Pancreas (tissue), 10 donors: ENCODE measurements at regions not wholly inside any gene's neighbourhood (a gene's known extent, or its start where the extent isn't known, plus 50 kb on each side); places are given as distances from the start of the nearest gene placed in this dataset.

ENCODE experiments used
- ATAC-seq, 4 donors: fragments of 200-7000 bp; cut with Tn5 transposase; one replicate each; pipeline versions ENCODE4 v1.8.0 to v1.9.1; 2020; ENCODE audit warnings: mild to moderate bottlenecking in 4 of 4, moderate library complexity in 4 of 4
- DNase-seq, 6 donors: peaks; one replicate each; pipeline ENCODE4 v3.0.0-alpha.2; 2020
- FAIRE-seq: peaks from 2 replicates; lab custom pipeline; 2012; peaks lifted over from hg19 to GRCh38; lab: Jason Lieb, UNC
- H3K27ac ChIP-seq, 4 donors: fragments of 200-600 bp; sonication (generic); 1 replicate in 3 of 4; 2 replicates in 1 of 4; pipeline versions ENCODE4 v1.5.0 to v1.8.0; 2020
- H3K27me3 ChIP-seq, 4 donors: fragments of 200-600 bp; one replicate each; pipeline ENCODE4 v1.8.0; 2021
- H3K36me3 ChIP-seq, 3 donors: fragments of 200-600 bp; sonication (generic) in 1 of 3; one replicate each; pipeline versions ENCODE4 v1.5.0 to v1.8.0; 2020 to 2021
- H3K4me1 ChIP-seq, 3 donors: fragments of 200-600 bp; one replicate each; pipeline ENCODE4 v1.8.0; 2021
- H3K4me3 ChIP-seq, 4 donors: fragments of 200-600 bp; sonication (generic) in 2 of 4; one replicate each; pipeline versions ENCODE4 v1.5.0 to v1.8.0; 2020 to 2021
- H3K9me3 ChIP-seq, 4 donors: fragments of 200-600 bp; one replicate each; pipeline ENCODE4 v1.8.0; 2021
- WGBS, 2 donors: extraction: QIAGEN DNeasy Blood & Tissue Kit; methylation state at CpG; one replicate each; pipeline ENCODE4 v1.1.7; 2013; 5-methylcytosine and 5-hydroxymethylcytosine counted together
- intact Hi-C, 3 donors: fragments of 100-400 bp; cut with DNase I; formaldehyde crosslinking; loops; one replicate each; pipeline versions ENCODE4 v1.11.1 to v1.14.2; 2022
- TF ChIP-seq, protein P1 (sequence below), 4 donors: fragments of 200-600 bp; sonication (generic) in 3 of 4; IDR thresholded peaks; one replicate each; pipeline versions ENCODE4 v1.5.0 to v1.8.0; 2021; ENCODE audit warnings: antibody characterized with exemption in 4 of 4
- donor health status: healthy with polysubstance abuse.
- donor health status: DM: no; HTN: no; CAD: no; lungs with moderate emphysema.
- donor health status: DM: no; HTN: no; CAD: no.
- donor health status: control.
- donor health status: control.
- donor health status: Bipolar disorder and iron deficiency.
- donor health status: DM: yes; HTN: yes; CAD: no.
- donor health status: DM: no; HTN: no; CAD: no.
- donor health status: DM: no; HTN: no; CAD: no.
- donor health status: DM: yes; HTN: yes; CAD: no.

GRCh38 chr4:14375816-14376215 is 626.5 kb upstream of the CPEB2 start:
- no peaks in the 10 kb centered on the region for H3K9me3 ChIP-seq
- FAIRE-seq (no peak), DNase-seq (no peak), ATAC-seq (no peak)
- no peaks in the 10 kb centered on the region for H3K4me1 ChIP-seq
- TF ChIP-seq, protein P1, sequence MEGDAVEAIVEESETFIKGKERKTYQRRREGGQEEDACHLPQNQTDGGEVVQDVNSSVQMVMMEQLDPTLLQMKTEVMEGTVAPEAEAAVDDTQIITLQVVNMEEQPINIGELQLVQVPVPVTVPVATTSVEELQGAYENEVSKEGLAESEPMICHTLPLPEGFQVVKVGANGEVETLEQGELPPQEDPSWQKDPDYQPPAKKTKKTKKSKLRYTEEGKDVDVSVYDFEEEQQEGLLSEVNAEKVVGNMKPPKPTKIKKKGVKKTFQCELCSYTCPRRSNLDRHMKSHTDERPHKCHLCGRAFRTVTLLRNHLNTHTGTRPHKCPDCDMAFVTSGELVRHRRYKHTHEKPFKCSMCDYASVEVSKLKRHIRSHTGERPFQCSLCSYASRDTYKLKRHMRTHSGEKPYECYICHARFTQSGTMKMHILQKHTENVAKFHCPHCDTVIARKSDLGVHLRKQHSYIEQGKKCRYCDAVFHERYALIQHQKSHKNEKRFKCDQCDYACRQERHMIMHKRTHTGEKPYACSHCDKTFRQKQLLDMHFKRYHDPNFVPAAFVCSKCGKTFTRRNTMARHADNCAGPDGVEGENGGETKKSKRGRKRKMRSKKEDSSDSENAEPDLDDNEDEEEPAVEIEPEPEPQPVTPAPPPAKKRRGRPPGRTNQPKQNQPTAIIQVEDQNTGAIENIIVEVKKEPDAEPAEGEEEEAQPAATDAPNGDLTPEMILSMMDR (IDR thresholded peaks at IDR 0.05): no peak
- 84 to 94% methylated on average over 5 of the region's 5 CpGs for WGBS, 2 donors
- no peak overlapping the region for H3K4me3 ChIP-seq
- no peaks in the 10 kb centered on the region for H3K27me3 ChIP-seq
- H3K27ac ChIP-seq: no peak overlapping the region
- intact Hi-C loops: no loop called here
- H3K36me3 ChIP-seq: no peaks in the 10 kb centered on the region

DNA sequence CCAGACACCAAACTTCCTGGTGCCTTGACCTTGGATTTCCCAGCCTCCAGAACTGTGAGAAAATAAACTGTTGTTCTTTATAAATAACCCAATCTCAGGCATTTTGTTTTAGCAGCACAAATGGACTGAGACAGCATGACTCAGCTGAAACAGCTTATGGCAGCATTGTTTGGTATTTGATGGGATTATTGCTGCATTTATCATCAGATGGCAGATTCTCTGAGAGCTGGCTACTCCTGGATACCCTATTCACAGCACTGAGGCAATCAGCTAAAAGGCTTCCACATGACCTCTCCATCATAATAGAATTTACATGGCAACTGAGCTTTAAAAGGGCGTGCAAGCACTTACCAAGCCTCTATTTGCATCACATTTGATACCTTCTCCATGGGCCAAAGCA is 623.1 kb upstream of the CPEB2 start:
- Histone ChIP-seq H3K27me3 (no peaks in the 10 kb centered on the region), H3K4me1 (no peaks in the 10 kb centered on the region), H3K36me3 (no peaks in the 10 kb centered on the region), H3K4me3 (no peak overlapping the region), H3K9me3 (no peaks in the 10 kb centered on the region), H3K27ac (no peak overlapping the region)
- FAIRE-seq (no peak), ATAC-seq (no peak), DNase-seq (no peak)
- TF ChIP-seq, protein P1 (IDR thresholded peaks at IDR 0.05): no peak
- 84 to 97% methylated on average over 1 of the region's 1 CpG for WGBS, 2 donors
- intact Hi-C loops: no loop called here

DNA sequence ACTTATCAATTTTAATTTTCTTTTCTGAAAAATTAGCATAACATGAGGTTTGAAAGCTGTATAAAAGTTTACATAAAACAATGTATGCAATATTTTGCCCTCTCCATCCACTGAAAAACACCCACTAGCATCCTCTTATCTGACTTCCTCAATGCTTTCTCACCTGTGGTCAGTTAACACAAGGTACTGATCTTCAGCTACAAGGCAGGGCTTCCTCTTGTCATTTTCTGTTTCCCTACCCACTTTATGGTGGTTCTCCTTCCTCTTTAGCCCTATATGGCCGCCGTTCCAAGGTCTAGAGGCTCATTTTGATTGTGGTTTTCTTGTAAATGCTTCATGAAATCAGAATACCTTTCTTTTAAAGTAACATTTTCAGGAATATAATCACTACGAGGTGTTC is 618.6 kb upstream of the CPEB2 start:
- intact Hi-C loops: no loop called here

DNA sequence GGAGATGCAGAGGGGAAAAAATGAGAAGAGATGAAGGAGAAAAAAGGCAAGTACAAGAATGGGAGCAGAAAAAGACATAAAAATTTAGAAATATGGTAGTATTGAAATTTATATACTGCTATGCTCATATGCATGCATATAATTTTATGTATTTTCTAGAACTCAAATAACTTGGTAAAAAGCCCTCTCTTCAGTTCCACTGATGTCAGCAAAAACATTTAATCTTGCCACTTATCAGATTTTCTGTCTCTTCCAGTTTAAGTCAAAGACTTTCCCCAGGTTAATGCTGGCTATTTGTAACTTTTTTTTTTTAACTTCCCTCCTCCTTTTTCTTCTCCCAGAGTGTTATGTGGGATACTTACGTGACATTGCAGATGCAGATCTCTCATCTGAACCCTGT is 617.5 kb upstream of the CPEB2 start:
- WGBS, 2 donors: 91 to 100% methylated on average over 1 of the region's 1 CpG
- DNase-seq (no peak), FAIRE-seq (no peak), ATAC-seq (no peak)
- H3K4me3 ChIP-seq: no peak overlapping the region
- intact Hi-C loops: no loop called here
- no peaks in the 10 kb centered on the region for H3K27me3 ChIP-seq
- H3K36me3 ChIP-seq: no peaks in the 10 kb centered on the region
- peaks cover 0 to 9% (median 6%) of the 10 kb centered on the region in 3 donors for H3K4me1 ChIP-seq
- TF ChIP-seq, protein P1 (IDR thresholded peaks at IDR 0.05): no peak
- H3K27ac ChIP-seq: no peak overlapping the region
- no peaks in the 10 kb centered on the region for H3K9me3 ChIP-seq

More for the DNA sequence above, 618.6 kb upstream of the CPEB2 start:
- Histone ChIP-seq H3K4me1 (peaks cover 0 to 9% (median 6%) of the 10 kb centered on the region in 3 donors), H3K27ac (no peak overlapping the region), H3K9me3 (no peaks in the 10 kb centered on the region), H3K4me3 (no peak overlapping the region), H3K36me3 (no peaks in the 10 kb centered on the region), H3K27me3 (no peaks in the 10 kb centered on the region)
- TF ChIP-seq, protein P1 (IDR thresholded peaks at IDR 0.05): no peak
- FAIRE-seq (no peak), DNase-seq (no peak), ATAC-seq (no peak)
- WGBS, 2 donors: 78 to 96% methylated on average over 3 of the region's 3 CpGs

- Histone ChIP-seq H3K27me3 (no peaks in the 10 kb centered on the region), H3K36me3 (no peaks in the 10 kb centered on the region), H3K4me1 (peaks cover 0 to 9% (median 6%) of the 10 kb centered on the region in 3 donors), H3K27ac (no peak overlapping the region), H3K4me3 (no peak overlapping the region), H3K9me3 (no peaks in the 10 kb centered on the region)
- DNase-seq (no peak), FAIRE-seq (no peak), ATAC-seq (peak in 3 of 4 donors; percentile 29 to 52 (median 40))
- 73 to 80% methylated on average over 3 of the region's 3 CpGs for WGBS, 2 donors
- intact Hi-C loops: no loop called here
- TF ChIP-seq, protein P1 (IDR thresholded peaks at IDR 0.05): no peak
Observed at GRCh38 chr4:14386196-14386595, 616.1 kb upstream of the CPEB2 start.
